ENCODE measurements at regions not wholly inside any gene's neighbourhood (a gene's known extent, or its start where the extent isn't known, plus 50 kb on each side); places are given as distances from the start of the nearest gene placed in this dataset.

DNA sequence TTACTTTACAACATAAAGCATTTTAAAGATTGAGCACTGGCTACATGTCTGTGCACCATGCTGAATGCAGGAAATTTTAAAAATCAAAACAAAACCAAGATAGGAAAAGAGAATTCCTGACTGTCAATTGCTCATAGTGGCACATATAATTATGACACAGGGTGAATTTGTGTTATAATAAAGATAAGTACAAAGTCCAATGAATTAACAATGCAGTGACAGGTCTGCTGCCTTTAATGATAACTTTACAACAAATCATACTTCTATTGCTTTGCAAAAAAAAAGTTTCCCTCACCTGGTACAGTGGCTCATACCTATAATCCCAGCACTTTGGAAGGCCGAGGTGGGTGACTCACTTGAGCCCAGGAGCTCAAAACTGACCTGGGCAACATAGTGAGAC is 93.8 kb upstream of the OSBPL8 start:
- TF ChIP-seq, protein P1, sequence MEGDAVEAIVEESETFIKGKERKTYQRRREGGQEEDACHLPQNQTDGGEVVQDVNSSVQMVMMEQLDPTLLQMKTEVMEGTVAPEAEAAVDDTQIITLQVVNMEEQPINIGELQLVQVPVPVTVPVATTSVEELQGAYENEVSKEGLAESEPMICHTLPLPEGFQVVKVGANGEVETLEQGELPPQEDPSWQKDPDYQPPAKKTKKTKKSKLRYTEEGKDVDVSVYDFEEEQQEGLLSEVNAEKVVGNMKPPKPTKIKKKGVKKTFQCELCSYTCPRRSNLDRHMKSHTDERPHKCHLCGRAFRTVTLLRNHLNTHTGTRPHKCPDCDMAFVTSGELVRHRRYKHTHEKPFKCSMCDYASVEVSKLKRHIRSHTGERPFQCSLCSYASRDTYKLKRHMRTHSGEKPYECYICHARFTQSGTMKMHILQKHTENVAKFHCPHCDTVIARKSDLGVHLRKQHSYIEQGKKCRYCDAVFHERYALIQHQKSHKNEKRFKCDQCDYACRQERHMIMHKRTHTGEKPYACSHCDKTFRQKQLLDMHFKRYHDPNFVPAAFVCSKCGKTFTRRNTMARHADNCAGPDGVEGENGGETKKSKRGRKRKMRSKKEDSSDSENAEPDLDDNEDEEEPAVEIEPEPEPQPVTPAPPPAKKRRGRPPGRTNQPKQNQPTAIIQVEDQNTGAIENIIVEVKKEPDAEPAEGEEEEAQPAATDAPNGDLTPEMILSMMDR (conservative IDR thresholded peaks at IDR 0.05), result no peak
- Mint-ChIP-seq H3K4me1 (ENCODE audit: unreplicated experiment) (peaks cover 10% of the 10 kb centered on the region), H3K36me3 (no peaks in the 10 kb centered on the region), H3K27me3 (no peaks in the 10 kb centered on the region), H3K9me3 (no peaks in the 10 kb centered on the region), H3K27ac (no peak overlapping the region), H3K4me3 (no peak overlapping the region)
- no peak for DNase-seq (ENCODE audit: extremely low spot score, unreplicated experiment)

DNA sequence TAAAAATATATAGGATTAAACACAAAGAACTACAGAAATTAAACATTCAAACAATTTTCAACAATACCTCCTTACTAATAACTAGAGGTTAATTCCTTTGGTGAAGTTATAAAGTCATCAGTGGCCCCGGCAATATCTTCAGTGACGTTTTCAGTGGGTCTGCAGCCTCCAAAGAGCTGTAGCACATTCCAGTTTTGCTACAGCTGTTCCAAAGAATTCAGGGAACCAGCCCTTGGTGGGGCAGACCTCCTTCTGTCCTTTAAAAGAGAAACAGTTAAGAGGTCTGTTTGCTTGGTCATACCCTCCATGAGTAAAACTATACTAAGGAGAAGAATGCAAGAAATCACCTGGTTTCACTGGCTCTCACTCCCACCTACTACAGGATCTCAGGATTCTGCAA is 99.2 kb upstream of the ZDHHC17 start:
- Mint-ChIP-seq H3K36me3 (no peaks in the 10 kb centered on the region), H3K9me3 (peaks cover 5% of the 10 kb centered on the region), H3K4me3 (no peak overlapping the region), H3K27ac (no peak overlapping the region), H3K4me1 (ENCODE audit: unreplicated experiment) (peaks cover 13% of the 10 kb centered on the region), H3K27me3 (no peaks in the 10 kb centered on the region)
- DNase-seq (ENCODE audit: extremely low spot score, unreplicated experiment), result no peak
- TF ChIP-seq, protein P1 (conservative IDR thresholded peaks at IDR 0.05), result no peak

DNA sequence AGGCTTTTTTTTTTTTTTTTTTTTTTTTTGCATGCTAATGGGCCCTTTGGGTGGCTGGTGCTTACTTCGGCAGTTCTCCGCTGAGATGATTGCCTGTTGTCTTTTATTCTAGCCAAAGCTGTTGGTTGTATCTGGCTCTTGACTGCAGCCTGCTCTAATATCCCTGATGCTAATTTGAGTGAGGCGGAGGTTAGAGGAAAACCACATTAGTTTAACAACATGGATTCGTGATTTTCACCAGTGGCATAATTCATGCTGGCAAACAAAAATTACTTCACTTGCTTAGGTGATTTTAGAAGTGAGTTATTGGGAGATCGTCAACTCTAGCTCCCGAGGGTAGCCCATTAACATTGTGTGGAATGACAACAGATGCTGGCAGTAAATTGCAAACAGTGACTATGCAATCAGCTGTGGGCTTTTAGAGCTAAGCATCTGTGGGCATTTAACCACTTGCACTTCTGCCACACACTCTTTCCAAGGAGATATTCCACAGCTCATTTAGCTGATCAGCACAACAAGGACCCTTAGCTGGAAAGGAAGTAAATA is 97.6 kb upstream of the ZDHHC17 start:
- no peak overlapping the region for H3K27ac Mint-ChIP-seq
- H3K27me3 Mint-ChIP-seq, result no peaks in the 10 kb centered on the region
- DNase-seq (ENCODE audit: extremely low spot score, unreplicated experiment), result no peak
- peaks cover 13% of the 10 kb centered on the region for H3K4me1 Mint-ChIP-seq (ENCODE audit: unreplicated experiment)
- TF ChIP-seq, protein P1 (conservative IDR thresholded peaks at IDR 0.05), result no peak
- H3K4me3 Mint-ChIP-seq, result no peak overlapping the region
- no peaks in the 10 kb centered on the region for H3K36me3 Mint-ChIP-seq
- no peaks in the 10 kb centered on the region for H3K9me3 Mint-ChIP-seq

DNA sequence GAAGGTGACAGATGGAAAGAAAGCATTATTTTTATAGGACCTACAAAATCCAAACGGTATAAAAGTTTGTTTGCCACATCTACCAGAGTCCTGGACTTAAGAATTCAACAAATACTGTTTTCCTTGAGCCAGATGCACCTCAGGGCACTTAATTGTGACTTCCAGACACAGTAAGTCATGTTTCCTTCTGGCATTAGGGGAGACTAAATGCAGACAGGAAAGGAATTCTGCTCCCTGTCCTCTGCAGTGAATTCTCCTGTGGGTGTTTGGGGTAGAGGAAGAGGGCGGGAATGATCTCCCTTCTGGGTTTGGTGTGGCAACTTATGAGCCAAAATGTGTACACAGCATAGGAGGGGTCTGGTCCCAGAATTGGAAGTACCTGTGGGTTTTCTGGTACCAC is 93.9 kb upstream of the ZDHHC17 start:
- H3K27me3 Mint-ChIP-seq, result no peaks in the 10 kb centered on the region
- no peaks in the 10 kb centered on the region for H3K9me3 Mint-ChIP-seq
- H3K27ac Mint-ChIP-seq, result no peak overlapping the region
- H3K4me1 Mint-ChIP-seq (ENCODE audit: unreplicated experiment), result peaks cover 13% of the 10 kb centered on the region
- H3K36me3 Mint-ChIP-seq, result no peaks in the 10 kb centered on the region
- no peak overlapping the region for H3K4me3 Mint-ChIP-seq
- TF ChIP-seq, protein P1 (conservative IDR thresholded peaks at IDR 0.05), result no peak
- DNase-seq (ENCODE audit: extremely low spot score, unreplicated experiment), result no peak

DNA sequence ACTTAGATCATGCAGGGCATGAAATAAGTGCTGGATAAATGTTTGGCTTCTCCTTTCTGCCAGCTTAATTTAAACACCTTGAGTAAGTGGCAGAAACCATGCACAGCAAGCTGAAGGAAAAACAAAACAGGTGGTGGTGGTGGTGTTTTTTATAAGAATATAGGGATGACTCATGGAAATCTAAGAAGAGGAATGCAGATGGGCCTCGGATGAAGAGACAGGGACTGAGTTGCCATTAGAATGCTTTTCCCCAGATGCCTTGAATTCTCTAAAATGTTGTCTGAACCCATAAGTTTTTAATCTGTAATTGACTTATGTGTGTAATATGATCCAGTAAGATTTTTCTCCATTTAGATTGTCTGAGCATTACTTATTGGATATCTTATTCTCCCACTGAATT is 93.1 kb upstream of the ZDHHC17 start:
- DNase-seq (ENCODE audit: extremely low spot score, unreplicated experiment), result no peak
- Mint-ChIP-seq H3K27ac (no peak overlapping the region), H3K27me3 (no peaks in the 10 kb centered on the region), H3K36me3 (no peaks in the 10 kb centered on the region), H3K4me3 (no peak overlapping the region), H3K4me1 (ENCODE audit: unreplicated experiment) (peaks cover 9% of the 10 kb centered on the region), H3K9me3 (no peaks in the 10 kb centered on the region)
- TF ChIP-seq, protein P1 (conservative IDR thresholded peaks at IDR 0.05), result no peak

All from type B pancreatic cell (in vitro differentiated cells).